ENCODE measurements at regions not wholly inside any gene's neighbourhood (a gene's known extent, or its start where the extent isn't known, plus 50 kb on each side); places are given as distances from the start of the nearest gene placed in this dataset.

GRCh38 chr9:134984372-134985265, 66.9 kb upstream of the FCN1 start:
- intact Hi-C loops (cut with micrococcal nuclease), result loop anchor here (10.0 kb wide), 1 partner anchor 210 kb away; no protein-coding TSS in a partner anchor
- DNase-seq (no peak), ATAC-seq (no peak)

GRCh38 chr9:134985451-134985850, 67.7 kb upstream of the FCN1 start:
- DNase-seq (no peak), ATAC-seq (no peak)
- intact Hi-C loops (cut with micrococcal nuclease), result loop anchor here (10.0 kb wide), 1 partner anchor 211 kb away; no protein-coding TSS in a partner anchor

- intact Hi-C loops (cut with micrococcal nuclease), result loop anchor here (10.0 kb wide), 1 partner anchor 212 kb away; no protein-coding TSS in a partner anchor
- DNase-seq (no peak), ATAC-seq (no peak)
These were observed 69.2 kb upstream of the FCN1 start for GRCh38 chr9:134986957-134987356.

- ATAC-seq (no peak), DNase-seq (no peak)
- intact Hi-C loops (cut with micrococcal nuclease), result loop anchor here (10.0 kb wide), 1 partner anchor 213 kb away; no protein-coding TSS in a partner anchor
These were observed 69.7 kb upstream of the FCN1 start for GRCh38 chr9:134987376-134987775.

GRCh38 chr9:134987906-134988700, 70.4 kb upstream of the FCN1 start:
- DNase-seq, result no peak
- no peak for ATAC-seq
- intact Hi-C loops (cut with micrococcal nuclease), result loop anchor here (10.0 kb wide), 1 partner anchor 213 kb away; no protein-coding TSS in a partner anchor

GRCh38 chr9:134988706-134989105, 71.0 kb upstream of the FCN1 start:
- no peak for ATAC-seq
- DNase-seq, result no peak
- intact Hi-C loops (cut with micrococcal nuclease), result loop anchor here (10.0 kb wide), 1 partner anchor 214 kb away; no protein-coding TSS in a partner anchor

GRCh38 chr9:134989206-134990065, 71.7 kb upstream of the FCN1 start:
- DNase-seq, result no peak
- ATAC-seq, result no peak
- intact Hi-C loops (cut with micrococcal nuclease), result loop anchor here (10.0 kb wide), 1 partner anchor 215 kb away; no protein-coding TSS in a partner anchor

GRCh38 chr9:134991808-134992754, 74.4 kb upstream of the FCN1 start:
- ATAC-seq (no peak), DNase-seq (no peak)
- intact Hi-C loops (cut with micrococcal nuclease), result no loop called here

GRCh38 chr9:134992755-134993124, 75.0 kb upstream of the FCN1 start:
- intact Hi-C loops (cut with micrococcal nuclease), result no loop called here
- ATAC-seq (no peak), DNase-seq (no peak)

- ATAC-seq (no peak), DNase-seq (no peak)
- intact Hi-C loops (cut with micrococcal nuclease), result no loop called here
These were observed 75.7 kb upstream of the FCN1 start for GRCh38 chr9:134993416-134993815.

GRCh38 chr9:134993996-134994720, 76.4 kb upstream of the FCN1 start:
- no peak for DNase-seq
- ATAC-seq, result no peak
- intact Hi-C loops (cut with micrococcal nuclease), result no loop called here

GRCh38 chr9:134994926-134995791, 77.4 kb upstream of the FCN1 start:
- ATAC-seq, result no peak
- intact Hi-C loops (cut with micrococcal nuclease), result no loop called here
- DNase-seq, result no peak

- DNase-seq (no peak), ATAC-seq (no peak)
- intact Hi-C loops (cut with micrococcal nuclease), result no loop called here
These were observed 78.0 kb upstream of the FCN1 start for GRCh38 chr9:134995792-134996120.

- no peak for DNase-seq
These were observed 79.1 kb upstream of the FCN1 start for GRCh38 chr9:134996591-134997530.

GRCh38 chr9:135000647-135001245, 83.0 kb upstream of the FCN1 start:
- ATAC-seq (no peak), DNase-seq (no peak)
- intact Hi-C loops (cut with micrococcal nuclease), result no loop called here

More at GRCh38 chr9:134996591-134997530, 79.1 kb upstream of the FCN1 start:
- no peak for ATAC-seq
- intact Hi-C loops (cut with micrococcal nuclease), result no loop called here
